Fibroblast of pulmonary artery (primary cell): ENCODE measurements at regions not wholly inside any gene's neighbourhood (a gene's known extent, or its start where the extent isn't known, plus 50 kb on each side); places are given as distances from the start of the nearest gene placed in this dataset.

Experiments
- DNase-seq: peaks from one replicate; pipeline ENCODE4 v3.0.0-alpha.2; 2010; ENCODE audit warnings: low read depth
- H3K4me3 ChIP-seq: replicated peaks from 2 replicates; pipeline ENCODE4 v1.5.1; 2011; ENCODE audit warnings: low read depth, mild to moderate bottlenecking, control low read depth, low read length, moderate library complexity
- TF ChIP-seq, protein P1 (sequence below): IDR thresholded peaks from 2 replicates; pipeline ENCODE4 v1.5.1; 2011; ENCODE audit warnings: mild to moderate bottlenecking, control low read depth, low read length, inconsistent platforms; ENCODE audit errors: missing control alignments

DNA sequence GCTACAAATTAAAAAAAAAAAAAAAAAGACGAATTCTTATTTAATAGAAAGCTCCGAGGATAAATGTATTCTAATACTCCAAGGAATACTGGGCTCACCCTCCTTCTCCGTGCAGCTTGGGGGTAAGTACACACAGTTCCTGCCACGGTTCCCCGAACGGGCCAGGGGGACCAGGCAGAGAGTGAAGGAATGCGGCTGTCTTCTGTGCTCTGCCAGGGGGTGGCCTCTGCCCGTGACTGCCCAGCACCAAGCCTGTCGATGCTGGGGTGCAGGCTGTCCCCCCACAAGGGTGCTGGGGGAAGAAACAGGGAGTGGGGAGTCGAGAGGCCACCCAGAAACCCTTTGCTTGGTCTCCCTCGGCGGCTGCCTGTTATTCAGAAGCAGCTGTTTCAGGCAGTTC is 410.1 kb upstream of the IRX1 start:
- TF ChIP-seq, protein P1, sequence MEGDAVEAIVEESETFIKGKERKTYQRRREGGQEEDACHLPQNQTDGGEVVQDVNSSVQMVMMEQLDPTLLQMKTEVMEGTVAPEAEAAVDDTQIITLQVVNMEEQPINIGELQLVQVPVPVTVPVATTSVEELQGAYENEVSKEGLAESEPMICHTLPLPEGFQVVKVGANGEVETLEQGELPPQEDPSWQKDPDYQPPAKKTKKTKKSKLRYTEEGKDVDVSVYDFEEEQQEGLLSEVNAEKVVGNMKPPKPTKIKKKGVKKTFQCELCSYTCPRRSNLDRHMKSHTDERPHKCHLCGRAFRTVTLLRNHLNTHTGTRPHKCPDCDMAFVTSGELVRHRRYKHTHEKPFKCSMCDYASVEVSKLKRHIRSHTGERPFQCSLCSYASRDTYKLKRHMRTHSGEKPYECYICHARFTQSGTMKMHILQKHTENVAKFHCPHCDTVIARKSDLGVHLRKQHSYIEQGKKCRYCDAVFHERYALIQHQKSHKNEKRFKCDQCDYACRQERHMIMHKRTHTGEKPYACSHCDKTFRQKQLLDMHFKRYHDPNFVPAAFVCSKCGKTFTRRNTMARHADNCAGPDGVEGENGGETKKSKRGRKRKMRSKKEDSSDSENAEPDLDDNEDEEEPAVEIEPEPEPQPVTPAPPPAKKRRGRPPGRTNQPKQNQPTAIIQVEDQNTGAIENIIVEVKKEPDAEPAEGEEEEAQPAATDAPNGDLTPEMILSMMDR, result no peak
- no peak overlapping the region for H3K4me3 ChIP-seq
- DNase-seq, result no peak

DNA sequence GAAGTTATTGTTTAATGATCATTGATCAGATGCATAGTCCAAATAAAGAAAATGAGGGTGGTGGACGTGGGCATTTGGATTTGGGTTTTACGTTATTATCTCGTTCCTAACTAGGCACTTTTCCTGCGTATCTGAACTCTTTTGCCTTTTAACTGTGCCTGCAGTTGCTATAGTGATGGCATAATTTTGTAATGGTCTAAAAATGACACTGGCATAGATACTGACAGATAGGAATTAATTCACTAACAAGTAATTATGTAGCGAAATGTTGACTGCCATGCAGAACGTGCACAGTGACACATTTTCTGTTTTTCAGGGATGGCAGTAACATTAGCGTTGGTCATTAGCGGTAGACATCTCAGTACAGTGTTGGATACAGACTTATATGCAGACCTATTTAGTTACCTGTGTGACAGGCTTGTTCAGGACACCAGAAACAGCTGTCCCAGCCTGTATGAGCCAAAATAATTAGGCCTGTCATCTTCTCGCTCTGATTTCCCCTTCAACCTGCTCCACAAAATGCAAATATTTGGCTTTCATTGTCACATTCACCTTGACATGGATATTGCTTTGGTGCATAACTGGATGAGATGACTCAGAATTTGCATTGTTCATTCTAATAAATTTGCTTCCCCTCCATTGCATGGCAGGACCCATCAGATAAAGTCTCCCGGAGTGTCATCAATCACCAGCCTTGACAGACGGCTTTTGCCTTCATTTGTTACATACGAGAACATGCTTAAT is 413.3 kb upstream of the IRX1 start:
- TF ChIP-seq, protein P1, result no peak
- no peak overlapping the region for H3K4me3 ChIP-seq
- DNase-seq, result no peak

DNA sequence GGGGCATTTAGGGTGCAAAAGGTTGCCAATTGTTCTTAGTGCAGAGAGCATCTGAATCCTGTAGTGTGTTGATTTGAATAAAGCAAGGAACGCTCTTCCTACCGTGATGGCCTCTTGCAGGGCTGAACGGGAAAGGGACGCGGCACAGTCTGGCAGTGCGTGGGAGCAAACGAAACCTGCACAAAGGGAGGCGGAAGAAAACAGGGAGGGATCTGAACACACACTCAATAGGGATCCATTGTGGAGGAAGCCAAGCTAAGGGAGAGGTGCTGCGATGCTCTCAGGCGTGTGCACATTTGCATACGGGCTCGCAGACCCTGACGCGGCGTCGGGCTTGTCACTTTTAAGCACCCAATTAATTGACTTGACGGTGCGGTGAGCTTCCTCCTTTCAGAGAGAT is 414.0 kb upstream of the IRX1 start:
- no peak overlapping the region for H3K4me3 ChIP-seq
- TF ChIP-seq, protein P1, result no peak

DNA sequence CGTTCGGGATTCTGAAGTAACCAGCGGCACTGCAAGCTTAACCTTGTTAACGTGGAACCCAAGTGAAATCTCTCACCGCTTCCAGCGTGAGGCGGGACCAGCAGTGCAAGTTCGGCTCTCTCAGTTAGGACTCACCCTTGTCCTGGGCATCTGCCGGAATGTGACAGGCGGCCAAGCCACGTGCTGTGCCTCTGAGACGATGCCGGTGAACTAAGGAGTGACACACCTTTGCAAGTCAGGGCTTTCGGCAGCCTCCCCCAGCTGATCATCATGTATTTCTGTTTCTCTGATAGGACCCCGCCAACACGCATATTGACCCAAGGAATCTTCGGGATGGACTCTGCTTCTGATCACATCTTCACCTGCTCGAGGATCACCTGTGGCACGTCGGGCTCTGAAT is 415.0 kb upstream of the IRX1 start:
- no peak for DNase-seq
- H3K4me3 ChIP-seq, result no peak overlapping the region
- TF ChIP-seq, protein P1, result no peak

More for the DNA sequence above, 414.0 kb upstream of the IRX1 start:
- no peak for DNase-seq

DNA sequence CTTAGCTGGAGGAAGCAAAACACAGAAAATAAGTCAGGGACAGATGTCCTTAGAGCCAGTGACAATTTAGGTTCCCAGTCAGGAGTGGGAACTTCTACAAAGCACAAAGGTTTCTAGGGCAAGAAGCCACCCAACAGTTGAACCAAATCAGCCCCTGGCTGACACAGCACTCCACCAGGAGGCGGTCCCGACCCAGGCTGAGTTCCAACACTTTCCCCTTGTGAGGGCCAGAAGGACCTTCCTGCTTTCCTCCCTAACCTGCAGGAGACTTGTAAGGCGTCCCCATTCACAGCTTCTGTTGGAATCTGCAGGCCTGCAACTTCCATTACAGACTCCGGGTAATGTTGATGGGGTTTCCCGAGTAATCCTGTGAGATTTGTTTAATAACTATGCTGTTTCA is 416.4 kb upstream of the IRX1 start:
- H3K4me3 ChIP-seq, result no peak overlapping the region
- TF ChIP-seq, protein P1, result no peak
- DNase-seq, result no peak

DNA sequence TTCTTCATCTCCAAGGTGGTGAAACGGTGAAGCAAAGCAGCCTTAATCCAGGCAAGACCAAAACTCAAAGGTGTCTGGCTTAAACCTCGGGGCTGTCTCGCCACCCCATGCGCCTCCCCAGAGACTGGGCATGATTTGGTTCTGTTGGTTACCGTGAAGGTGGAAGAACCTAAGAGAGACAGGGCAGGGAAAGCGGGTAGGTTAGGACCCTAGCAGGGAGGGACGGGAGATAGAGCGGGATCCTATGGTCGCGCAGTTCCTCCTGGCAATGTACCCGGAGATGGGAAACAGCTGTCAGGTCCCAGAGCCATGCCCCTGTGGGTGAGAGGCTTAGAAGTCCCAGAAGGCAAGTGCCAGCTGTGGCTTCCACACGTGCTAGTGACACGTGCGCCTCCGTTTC is 418.3 kb upstream of the IRX1 start:
- no peak for DNase-seq
- no peak overlapping the region for H3K4me3 ChIP-seq
- TF ChIP-seq, protein P1, result no peak

DNA sequence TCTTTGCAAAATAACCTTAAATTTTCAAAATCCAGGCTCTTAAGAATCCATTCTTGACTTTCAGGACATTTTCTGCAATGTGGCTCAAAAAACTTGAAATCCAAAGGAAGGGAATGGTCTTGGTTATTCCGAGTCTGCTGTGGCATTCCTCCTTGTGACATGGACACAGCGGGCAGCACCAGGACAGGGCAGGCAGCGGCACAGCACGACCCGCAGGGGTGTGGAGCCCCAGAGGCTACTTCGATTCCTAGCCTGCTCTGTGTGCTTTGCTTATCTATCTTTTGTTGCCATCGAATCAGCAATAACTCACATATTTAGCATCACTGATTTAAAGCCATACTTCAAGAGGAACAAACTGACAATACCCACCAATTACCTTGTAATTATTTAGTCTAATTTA is 420.2 kb upstream of the IRX1 start:
- TF ChIP-seq, protein P1, result no peak
- DNase-seq, result no peak
- H3K4me3 ChIP-seq, result no peak overlapping the region
